Spleen (tissue), 7 donors: ENCODE measurements at regions not wholly inside any gene's neighbourhood (a gene's known extent, or its start where the extent isn't known, plus 50 kb on each side); places are given as distances from the start of the nearest gene placed in this dataset.

Source experiments
- CTCF ChIP-seq, 11 experiments: fragments of 200-600 bp in 7 of 11; fragments of 450-650 bp in 4 of 11; sonication (generic) in 4 of 11; IDR thresholded peaks in 8 of 11; conservative IDR thresholded peaks in 3 of 11; 1 replicate in 7 of 11; 2 replicates in 4 of 11; pipeline versions ENCODE4 v1.4.0 to v1.8.0; 2016 to 2021; ENCODE audit warnings: antibody characterized with exemption in 11 of 11, inconsistent platforms in 4 of 11, mild to moderate bottlenecking in 1 of 11
- POLR2A ChIP-seq, 3 donors: fragments of 450-650 bp; IDR thresholded peaks; one replicate each; pipeline ENCODE4 v1.5.1; 2017; ENCODE audit warnings: antibody characterized with exemption in 3 of 3, mild to moderate bottlenecking in 1 of 3
- POLR2AphosphoS5 ChIP-seq, 3 donors: sonication (generic); formaldehyde crosslinking; IDR thresholded peaks; one replicate each; pipeline ENCODE4 v1.5.1; 2017; ENCODE audit warnings: antibody characterized with exemption in 3 of 3
- donor health status: DM: no; HTN: no; CAD: no; lungs with moderate emphysema.
- donor health status: DM: no; HTN: no; CAD: no.
- donor health status: DM: no; HTN: no; CAD: no.

- no peak for TF ChIP-seq POLR2AphosphoS5 (IDR thresholded peaks at IDR 0.05)
- no peak for TF ChIP-seq CTCF (IDR thresholded peaks at IDR 0.05 in 8 of 11, conservative IDR thresholded peaks at IDR 0.05 in 3 of 11)
- TF ChIP-seq POLR2A (IDR thresholded peaks at IDR 0.05), result no peak
Measured at GRCh38 chr4:20326460-20326859, 74.8 kb downstream of the SLIT2 start.
